ENCODE measurements at regions not wholly inside any gene's neighbourhood (a gene's known extent, or its start where the extent isn't known, plus 50 kb on each side); places are given as distances from the start of the nearest gene placed in this dataset.

DNA sequence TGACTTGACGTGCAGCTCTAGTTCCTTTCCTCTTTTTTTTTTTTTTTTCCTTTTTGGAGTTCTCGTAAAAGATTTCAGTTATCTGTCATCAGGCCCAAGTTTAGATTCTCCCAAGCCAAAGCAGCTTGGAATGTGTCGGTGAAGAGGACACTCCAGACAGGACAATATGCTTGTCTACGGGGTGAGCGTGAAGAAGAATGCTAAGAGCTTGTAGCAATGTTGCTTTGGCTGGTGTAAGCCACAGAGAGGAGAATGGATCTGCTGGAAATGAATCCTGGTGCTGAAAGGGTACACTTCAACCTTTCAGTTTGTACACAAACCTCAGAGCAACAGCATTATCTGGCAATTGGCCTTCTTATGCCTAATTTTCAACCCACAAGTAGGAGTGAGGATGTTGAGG lies 92.4 kb downstream of the ISL1 start:
- no peak overlapping the region for H3K4me3 ChIP-seq (ENCODE audit: low read depth, low read length)
- in situ Hi-C loops (cut with HindIII; ENCODE audit: low sequenced_read_pairs), result no loop called here
- TF ChIP-seq, protein P1, sequence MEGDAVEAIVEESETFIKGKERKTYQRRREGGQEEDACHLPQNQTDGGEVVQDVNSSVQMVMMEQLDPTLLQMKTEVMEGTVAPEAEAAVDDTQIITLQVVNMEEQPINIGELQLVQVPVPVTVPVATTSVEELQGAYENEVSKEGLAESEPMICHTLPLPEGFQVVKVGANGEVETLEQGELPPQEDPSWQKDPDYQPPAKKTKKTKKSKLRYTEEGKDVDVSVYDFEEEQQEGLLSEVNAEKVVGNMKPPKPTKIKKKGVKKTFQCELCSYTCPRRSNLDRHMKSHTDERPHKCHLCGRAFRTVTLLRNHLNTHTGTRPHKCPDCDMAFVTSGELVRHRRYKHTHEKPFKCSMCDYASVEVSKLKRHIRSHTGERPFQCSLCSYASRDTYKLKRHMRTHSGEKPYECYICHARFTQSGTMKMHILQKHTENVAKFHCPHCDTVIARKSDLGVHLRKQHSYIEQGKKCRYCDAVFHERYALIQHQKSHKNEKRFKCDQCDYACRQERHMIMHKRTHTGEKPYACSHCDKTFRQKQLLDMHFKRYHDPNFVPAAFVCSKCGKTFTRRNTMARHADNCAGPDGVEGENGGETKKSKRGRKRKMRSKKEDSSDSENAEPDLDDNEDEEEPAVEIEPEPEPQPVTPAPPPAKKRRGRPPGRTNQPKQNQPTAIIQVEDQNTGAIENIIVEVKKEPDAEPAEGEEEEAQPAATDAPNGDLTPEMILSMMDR (IDR thresholded peaks at IDR 0.05; ENCODE audit: low read depth, low read length, missing control alignments), result no peak
- DNase-seq (ENCODE audit: low read depth), result no peak

DNA sequence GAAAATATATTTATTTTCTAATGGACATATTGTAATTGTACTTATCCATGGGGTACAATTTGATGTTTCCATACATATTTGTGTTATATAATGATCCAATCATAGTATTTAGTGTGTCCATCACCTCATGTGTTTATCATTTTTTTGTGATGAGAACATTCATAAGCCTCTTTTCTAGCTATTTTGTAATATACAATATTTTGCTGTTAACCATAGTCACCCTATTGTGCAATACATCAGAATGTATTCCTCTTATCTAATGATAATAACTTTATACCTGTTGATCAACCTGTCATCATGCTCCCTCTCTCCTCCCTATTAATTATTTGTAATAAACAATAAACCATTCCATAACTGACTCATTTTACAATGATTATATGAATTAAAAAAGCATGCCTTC lies 93.2 kb downstream of the ISL1 start:
- TF ChIP-seq, protein P1 (IDR thresholded peaks at IDR 0.05; ENCODE audit: low read depth, low read length, missing control alignments), result no peak
- DNase-seq (ENCODE audit: low read depth), result no peak
- H3K4me3 ChIP-seq (ENCODE audit: low read depth, low read length), result no peak overlapping the region
- in situ Hi-C loops (cut with HindIII; ENCODE audit: low sequenced_read_pairs), result no loop called here

DNA sequence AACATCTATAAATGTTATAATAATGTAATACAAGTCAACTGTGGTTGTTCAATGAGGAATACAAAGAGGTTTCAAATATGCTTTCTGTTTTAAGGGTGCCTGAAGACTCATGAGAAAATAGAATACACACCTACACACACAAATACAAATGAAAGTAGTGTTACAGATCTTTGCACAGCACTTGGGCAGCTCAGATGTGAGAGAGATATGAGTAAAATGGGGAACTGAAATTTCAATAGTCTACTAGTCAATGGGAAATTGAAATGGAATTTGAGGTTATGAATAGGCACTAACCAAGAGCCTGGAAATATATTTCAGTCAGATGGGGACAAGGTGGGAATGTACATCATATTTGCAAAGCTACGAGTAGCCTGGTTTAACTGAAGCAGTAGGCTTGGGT lies 96.6 kb downstream of the ISL1 start:
- in situ Hi-C loops (cut with HindIII; ENCODE audit: low sequenced_read_pairs), result no loop called here
- no peak overlapping the region for H3K4me3 ChIP-seq (ENCODE audit: low read depth, low read length)
- DNase-seq (ENCODE audit: low read depth), result no peak
- TF ChIP-seq, protein P1 (IDR thresholded peaks at IDR 0.05; ENCODE audit: low read depth, low read length, missing control alignments), result no peak

DNA sequence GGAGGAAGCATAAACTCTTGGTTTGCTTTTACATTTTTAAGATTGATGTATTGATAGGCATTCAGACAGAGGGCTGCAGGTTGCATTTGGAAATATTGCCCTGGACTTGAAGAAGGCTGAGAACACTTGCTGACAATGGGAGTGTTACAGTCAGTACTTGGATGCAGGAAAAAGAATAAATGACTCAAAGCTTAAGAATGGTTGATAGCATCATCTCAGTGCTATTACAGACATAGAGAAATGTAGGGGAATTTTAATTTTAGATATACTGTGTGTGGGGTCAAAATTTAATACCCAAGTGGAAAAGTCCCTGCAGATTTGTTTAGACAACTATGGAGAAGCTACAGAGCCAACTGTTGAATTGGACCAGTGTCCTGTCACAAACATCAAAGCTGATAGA lies 101.1 kb downstream of the ISL1 start:
- in situ Hi-C loops (cut with HindIII; ENCODE audit: low sequenced_read_pairs), result no loop called here
- TF ChIP-seq, protein P1 (IDR thresholded peaks at IDR 0.05; ENCODE audit: low read depth, low read length, missing control alignments), result no peak
- no peak overlapping the region for H3K4me3 ChIP-seq (ENCODE audit: low read depth, low read length)
- no peak for DNase-seq (ENCODE audit: low read depth)

DNA sequence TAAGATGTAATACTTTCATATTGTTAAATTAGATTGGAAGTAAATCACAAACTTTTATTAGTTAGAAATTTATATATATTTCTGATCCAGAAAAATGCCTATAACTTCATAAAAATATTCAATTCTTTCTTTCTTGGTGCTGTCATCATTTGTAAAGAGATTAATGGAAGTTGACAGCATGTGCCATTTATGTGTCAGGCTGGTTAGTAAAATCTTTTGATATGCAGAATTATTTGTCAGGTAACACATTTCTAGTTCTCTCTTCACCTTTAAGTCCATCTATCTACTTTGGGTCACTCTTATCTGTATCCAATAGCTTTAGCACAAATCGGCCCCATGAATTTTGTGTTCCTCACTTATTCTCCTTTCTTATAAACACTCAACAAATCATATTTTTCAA lies 102.9 kb downstream of the ISL1 start:
- TF ChIP-seq, protein P1 (IDR thresholded peaks at IDR 0.05; ENCODE audit: low read depth, low read length, missing control alignments), result no peak
- no peak overlapping the region for H3K4me3 ChIP-seq (ENCODE audit: low read depth, low read length)
- no peak for DNase-seq (ENCODE audit: low read depth)
- in situ Hi-C loops (cut with HindIII; ENCODE audit: low sequenced_read_pairs), result no loop called here

DNA sequence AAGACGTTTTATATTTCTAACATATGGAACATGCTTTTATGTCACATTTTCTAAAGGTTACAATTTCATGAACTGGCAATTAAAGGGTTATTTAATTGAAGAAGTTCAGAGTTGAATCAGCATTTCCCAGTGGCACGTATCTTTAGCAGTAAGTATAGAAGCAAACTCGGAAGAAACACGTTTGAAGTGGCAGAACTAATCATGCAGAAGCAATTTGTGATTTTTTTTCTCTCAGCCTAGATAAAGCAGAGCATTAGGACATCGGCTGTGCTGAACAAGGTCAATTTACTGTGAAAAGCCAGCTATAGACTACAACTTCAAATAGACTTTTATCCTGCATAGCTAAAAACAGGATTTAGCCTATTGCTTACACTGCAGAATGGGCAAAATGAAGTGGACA lies 104.7 kb downstream of the ISL1 start:
- in situ Hi-C loops (cut with HindIII; ENCODE audit: low sequenced_read_pairs), result no loop called here
- H3K4me3 ChIP-seq (ENCODE audit: low read depth, low read length), result no peak overlapping the region
- TF ChIP-seq, protein P1 (IDR thresholded peaks at IDR 0.05; ENCODE audit: low read depth, low read length, missing control alignments), result no peak
- DNase-seq (ENCODE audit: low read depth), result no peak

Data from astrocyte of the cerebellum (primary cell).